Endothelial cell of hepatic sinusoid (primary cell): ENCODE measurements at regions not wholly inside any gene's neighbourhood (a gene's known extent, or its start where the extent isn't known, plus 50 kb on each side); places are given as distances from the start of the nearest gene placed in this dataset.

Experiments used
- in situ Hi-C: cut with HindIII; loops from 2 replicates; pipeline ENCODE4 v1.10.0; 2017; ENCODE audit warnings: low sequenced_read_pairs

- in situ Hi-C loops: no loop called here
Observed at GRCh38 chr18:7288544-7288943, 57.7 kb downstream of the LRRC30 start.

GRCh38 chr18:7290077-7290476, 59.2 kb downstream of the LRRC30 start:
- in situ Hi-C loops: no loop called here

GRCh38 chr18:7291046-7291445, 60.2 kb downstream of the LRRC30 start:
- in situ Hi-C loops: no loop called here

GRCh38 chr18:7298149-7298548, 67.3 kb downstream of the LRRC30 start:
- in situ Hi-C loops: no loop called here

- in situ Hi-C loops: loop anchor here (10.0 kb wide), 1 partner anchor 84 kb away; no protein-coding TSS in a partner anchor
Observed at GRCh38 chr18:7301094-7301493, 70.2 kb downstream of the LRRC30 start.

- in situ Hi-C loops: loop anchor here (10.0 kb wide), 1 partner anchor 81 kb away; no protein-coding TSS in a partner anchor
Observed at GRCh38 chr18:7303316-7304060, 72.6 kb downstream of the LRRC30 start.

- in situ Hi-C loops: loop anchor here (10.0 kb wide), 1 partner anchor 81 kb away; no protein-coding TSS in a partner anchor
Observed at GRCh38 chr18:7304061-7304370, 73.1 kb downstream of the LRRC30 start.

- in situ Hi-C loops: loop anchor here (10.0 kb wide), 1 partner anchor 79 kb away; no protein-coding TSS in a partner anchor
Observed at GRCh38 chr18:7305416-7305815, 74.5 kb downstream of the LRRC30 start.

GRCh38 chr18:7307030-7307429, 76.1 kb downstream of the LRRC30 start:
- in situ Hi-C loops: loop anchor here (10.0 kb wide), 1 partner anchor 78 kb away; no protein-coding TSS in a partner anchor

GRCh38 chr18:7307526-7307925, 76.6 kb downstream of the LRRC30 start:
- in situ Hi-C loops: loop anchor here (10.0 kb wide), 1 partner anchor 77 kb away; no protein-coding TSS in a partner anchor

- in situ Hi-C loops: no loop called here
Observed at GRCh38 chr18:7317804-7318231, 86.9 kb downstream of the LRRC30 start.

GRCh38 chr18:7319161-7319560, 88.3 kb downstream of the LRRC30 start:
- in situ Hi-C loops: no loop called here

GRCh38 chr18:7321831-7322230, 90.9 kb downstream of the LRRC30 start:
- in situ Hi-C loops: loop anchor here (10.0 kb wide), 1 partner anchor 223 kb away; no protein-coding TSS in a partner anchor

GRCh38 chr18:7322817-7323485, 92.1 kb downstream of the LRRC30 start:
- in situ Hi-C loops: loop anchor here (10.0 kb wide), 1 partner anchor 222 kb away; no protein-coding TSS in a partner anchor

- in situ Hi-C loops: loop anchor here (10.0 kb wide), 1 partner anchor 220 kb away; no protein-coding TSS in a partner anchor
Observed at GRCh38 chr18:7325126-7325430, 94.2 kb downstream of the LRRC30 start.

GRCh38 chr18:7329016-7329415, 98.1 kb downstream of the LRRC30 start:
- in situ Hi-C loops: loop anchor here (10.0 kb wide), 1 partner anchor 216 kb away; no protein-coding TSS in a partner anchor

GRCh38 chr18:7332452-7332851, 101.6 kb downstream of the LRRC30 start:
- in situ Hi-C loops: no loop called here

- in situ Hi-C loops: no loop called here
Observed at GRCh38 chr18:7333025-7333562, 102.2 kb downstream of the LRRC30 start.

- in situ Hi-C loops: no loop called here
Observed at GRCh38 chr18:7334973-7335568, 104.2 kb downstream of the LRRC30 start.

- in situ Hi-C loops: no loop called here
Observed at GRCh38 chr18:7336623-7337022, 105.7 kb downstream of the LRRC30 start.

GRCh38 chr18:7338846-7339245, 108.0 kb downstream of the LRRC30 start:
- in situ Hi-C loops: no loop called here
